Ishikawa (cell line): ENCODE measurements at regions not wholly inside any gene's neighbourhood (a gene's known extent, or its start where the extent isn't known, plus 50 kb on each side); places are given as distances from the start of the nearest gene placed in this dataset.

ENCODE experiments used
- CEBPB ChIP-seq: IDR thresholded peaks from 2 replicates; pipeline ENCODE4 v1.6.1; 2012
- CREB1 ChIP-seq: IDR thresholded peaks from 2 replicates; pipeline ENCODE4 v1.6.1; 2012; ENCODE audit warnings: low read depth
- EGR1 ChIP-seq: IDR thresholded peaks from 2 replicates; pipeline ENCODE4 v1.6.1; 2012
- EP300 ChIP-seq: IDR thresholded peaks from 2 replicates; pipeline ENCODE4 v1.6.1; 2012; ENCODE audit warnings: borderline replicate concordance
- FOXM1 ChIP-seq: IDR thresholded peaks from 2 replicates; pipeline ENCODE4 v1.6.1; 2012; ENCODE audit warnings: low read depth, borderline replicate concordance
- NFIC ChIP-seq: IDR thresholded peaks from 2 replicates; pipeline ENCODE4 v1.6.1; 2012
- RAD21 ChIP-seq: IDR thresholded peaks from 2 replicates; pipeline ENCODE4 v1.6.1; 2012; ENCODE audit warnings: low read depth
- TAF1 ChIP-seq: IDR thresholded peaks from 2 replicates; pipeline ENCODE4 v1.6.1; 2012; ENCODE audit warnings: low read depth, mild to moderate bottlenecking
- TCF12 ChIP-seq: IDR thresholded peaks from 2 replicates; pipeline ENCODE4 v1.6.1; 2012; ENCODE audit warnings: low read depth
- TEAD4 ChIP-seq: IDR thresholded peaks from 2 replicates; pipeline ENCODE4 v1.6.1; 2012
- YY1 ChIP-seq: IDR thresholded peaks from 2 replicates; pipeline ENCODE4 v1.6.1; 2012; ENCODE audit warnings: low read depth
- ZBTB7A ChIP-seq: IDR thresholded peaks from 2 replicates; pipeline ENCODE4 v1.6.1; 2012; ENCODE audit warnings: low read depth
- TF ChIP-seq, protein P1 (sequence below): IDR thresholded peaks from 2 replicates; pipeline ENCODE4 v1.6.1; 2012
- TF ChIP-seq, protein P2 (sequence below): IDR thresholded peaks from 2 replicates; pipeline ENCODE4 v1.6.1; 2012
- TF ChIP-seq, protein P3 (sequence below): IDR thresholded peaks from 2 replicates; pipeline ENCODE4 v1.6.1; 2012; ENCODE audit warnings: low read depth, mild to moderate bottlenecking

DNA sequence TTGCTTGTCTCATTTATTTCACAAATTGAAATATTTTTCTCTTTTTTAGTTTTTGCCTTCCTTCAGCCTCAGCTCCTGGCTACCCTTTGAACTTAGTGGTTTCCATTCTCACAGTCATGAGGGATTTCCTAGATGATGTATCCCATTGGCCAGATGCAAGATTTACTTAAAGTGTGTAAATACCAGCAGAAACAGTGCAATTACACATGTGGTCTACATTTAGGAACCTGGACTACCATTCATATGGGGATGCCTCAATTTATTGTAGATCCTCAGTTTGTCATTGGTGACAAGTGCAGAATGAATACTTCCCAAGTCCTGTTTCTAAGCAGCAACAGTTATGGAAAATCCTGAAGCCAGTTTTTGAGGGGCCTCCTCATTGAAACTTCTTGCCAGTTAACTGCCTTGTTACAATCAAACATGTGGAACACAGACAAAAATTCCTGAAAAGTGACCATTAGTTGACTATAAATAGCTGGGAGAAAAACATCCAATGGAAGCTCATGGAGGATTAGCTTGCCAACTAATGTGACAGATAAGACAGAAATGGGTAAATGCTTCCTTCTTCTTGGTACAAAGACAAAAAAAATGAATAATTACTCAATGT lies 113.6 kb upstream of the FER start:
- TF ChIP-seq CREB1 (no peak), CEBPB (no peak)

DNA sequence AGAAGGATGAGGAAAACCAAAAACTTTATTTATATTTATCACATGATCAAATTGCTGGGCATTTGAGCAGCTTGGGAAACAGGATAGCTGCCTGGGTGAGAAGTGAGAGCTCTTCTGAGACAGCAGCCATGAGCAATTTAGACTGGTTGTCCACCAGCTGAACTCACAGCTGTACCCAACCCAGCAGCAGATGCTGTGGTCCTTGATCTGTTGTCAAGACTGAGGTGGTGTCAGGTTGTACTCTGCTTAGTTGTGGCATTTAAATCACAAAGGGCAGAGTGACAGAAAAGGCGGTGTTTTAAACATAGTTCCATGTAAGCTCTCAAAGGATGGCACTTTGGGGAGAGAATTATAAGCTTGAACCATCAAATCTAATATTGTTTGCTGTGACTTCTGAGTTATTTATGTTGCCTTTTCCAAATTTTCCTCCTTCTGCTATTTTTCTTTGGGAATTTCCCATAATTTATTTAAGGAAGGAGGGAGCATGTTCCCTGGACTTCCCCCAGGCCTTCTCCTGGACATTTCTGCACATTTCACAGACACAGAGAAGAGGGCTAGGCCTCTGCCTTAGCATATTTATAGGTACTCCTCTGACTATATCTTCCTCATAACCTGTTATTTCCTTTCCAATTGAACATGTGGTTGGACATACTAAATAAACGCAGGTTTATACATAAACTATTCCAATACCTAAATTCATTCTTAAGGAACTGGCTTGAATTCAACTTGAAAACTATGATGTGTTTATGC lies 117.7 kb upstream of the FER start:
- TF ChIP-seq FOXM1 (no peak), NFIC (no peak), CREB1 (no peak), CEBPB (no peak)

DNA sequence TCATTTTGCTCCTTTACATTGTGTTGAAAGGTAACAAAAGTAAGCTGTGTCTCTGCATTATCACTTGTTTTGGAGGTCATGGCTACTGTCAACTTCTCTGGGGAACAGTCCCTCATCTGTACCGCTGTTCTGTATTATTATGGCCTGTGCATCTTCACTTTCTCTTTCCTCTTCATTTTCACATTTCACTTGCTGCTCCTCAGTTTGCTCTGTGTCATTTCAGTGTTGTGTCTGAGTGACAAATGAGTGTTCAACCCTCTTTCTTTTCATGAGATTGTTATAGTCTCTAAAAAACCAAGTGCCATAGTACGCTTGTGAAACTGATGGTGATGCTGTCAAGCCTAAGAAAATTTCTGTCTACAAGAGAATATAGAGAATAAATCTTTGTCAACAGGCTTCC lies 122.0 kb upstream of the FER start:
- TF ChIP-seq FOXM1 (no peak), CREB1 (no peak)
- TF ChIP-seq, protein P1, sequence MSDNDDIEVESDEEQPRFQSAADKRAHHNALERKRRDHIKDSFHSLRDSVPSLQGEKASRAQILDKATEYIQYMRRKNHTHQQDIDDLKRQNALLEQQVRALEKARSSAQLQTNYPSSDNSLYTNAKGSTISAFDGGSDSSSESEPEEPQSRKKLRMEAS, result no peak

DNA sequence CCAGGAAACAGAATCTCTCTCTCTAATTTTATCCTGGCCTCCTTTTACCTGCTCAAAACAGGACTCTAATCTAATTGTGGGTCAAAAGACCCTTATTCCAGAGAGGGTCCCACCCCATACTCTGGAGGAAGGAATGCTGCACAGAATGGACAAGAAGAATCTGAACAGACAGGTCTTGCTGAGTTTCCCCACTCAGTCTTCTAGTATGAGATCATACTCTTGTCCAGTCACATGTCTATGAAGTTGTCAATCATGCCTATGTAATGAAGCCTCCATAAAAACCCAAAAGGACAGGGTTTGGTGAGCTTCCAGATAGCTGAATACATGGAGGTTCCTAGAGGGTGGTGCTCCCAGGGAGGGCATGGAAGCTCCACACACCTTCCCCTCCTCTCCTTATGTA lies 123.9 kb upstream of the FER start:
- TF ChIP-seq TAF1 (no peak), EP300 (no peak), FOXM1 (no peak), CEBPB (no peak), NFIC (no peak), RAD21 (no peak), ZBTB7A (no peak), EGR1 (no peak)
- TF ChIP-seq, protein P2, sequence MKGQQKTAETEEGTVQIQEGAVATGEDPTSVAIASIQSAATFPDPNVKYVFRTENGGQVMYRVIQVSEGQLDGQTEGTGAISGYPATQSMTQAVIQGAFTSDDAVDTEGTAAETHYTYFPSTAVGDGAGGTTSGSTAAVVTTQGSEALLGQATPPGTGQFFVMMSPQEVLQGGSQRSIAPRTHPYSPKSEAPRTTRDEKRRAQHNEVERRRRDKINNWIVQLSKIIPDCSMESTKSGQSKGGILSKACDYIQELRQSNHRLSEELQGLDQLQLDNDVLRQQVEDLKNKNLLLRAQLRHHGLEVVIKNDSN, result no peak
- TF ChIP-seq, protein P1, result no peak

DNA sequence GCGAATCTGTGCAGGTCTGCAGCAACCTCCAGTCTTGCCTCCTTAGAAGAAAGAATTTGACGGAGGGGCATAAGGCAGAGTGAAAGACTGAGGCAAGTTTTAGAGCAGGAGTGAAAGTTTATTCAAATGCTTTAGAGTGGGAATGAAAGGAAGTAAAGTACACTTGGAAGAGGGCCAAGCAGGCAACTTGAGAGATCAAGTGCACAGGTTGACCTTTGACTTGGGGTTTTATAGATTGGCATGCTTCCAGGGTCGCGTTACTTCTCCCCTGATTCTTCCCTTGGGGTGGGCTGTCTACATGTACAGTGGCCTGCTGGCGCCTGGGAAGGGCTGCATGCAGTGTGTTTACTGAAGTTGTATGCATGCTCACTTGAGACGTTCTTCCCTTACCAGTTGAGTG lies 127.2 kb upstream of the FER start:
- TF ChIP-seq, protein P3, sequence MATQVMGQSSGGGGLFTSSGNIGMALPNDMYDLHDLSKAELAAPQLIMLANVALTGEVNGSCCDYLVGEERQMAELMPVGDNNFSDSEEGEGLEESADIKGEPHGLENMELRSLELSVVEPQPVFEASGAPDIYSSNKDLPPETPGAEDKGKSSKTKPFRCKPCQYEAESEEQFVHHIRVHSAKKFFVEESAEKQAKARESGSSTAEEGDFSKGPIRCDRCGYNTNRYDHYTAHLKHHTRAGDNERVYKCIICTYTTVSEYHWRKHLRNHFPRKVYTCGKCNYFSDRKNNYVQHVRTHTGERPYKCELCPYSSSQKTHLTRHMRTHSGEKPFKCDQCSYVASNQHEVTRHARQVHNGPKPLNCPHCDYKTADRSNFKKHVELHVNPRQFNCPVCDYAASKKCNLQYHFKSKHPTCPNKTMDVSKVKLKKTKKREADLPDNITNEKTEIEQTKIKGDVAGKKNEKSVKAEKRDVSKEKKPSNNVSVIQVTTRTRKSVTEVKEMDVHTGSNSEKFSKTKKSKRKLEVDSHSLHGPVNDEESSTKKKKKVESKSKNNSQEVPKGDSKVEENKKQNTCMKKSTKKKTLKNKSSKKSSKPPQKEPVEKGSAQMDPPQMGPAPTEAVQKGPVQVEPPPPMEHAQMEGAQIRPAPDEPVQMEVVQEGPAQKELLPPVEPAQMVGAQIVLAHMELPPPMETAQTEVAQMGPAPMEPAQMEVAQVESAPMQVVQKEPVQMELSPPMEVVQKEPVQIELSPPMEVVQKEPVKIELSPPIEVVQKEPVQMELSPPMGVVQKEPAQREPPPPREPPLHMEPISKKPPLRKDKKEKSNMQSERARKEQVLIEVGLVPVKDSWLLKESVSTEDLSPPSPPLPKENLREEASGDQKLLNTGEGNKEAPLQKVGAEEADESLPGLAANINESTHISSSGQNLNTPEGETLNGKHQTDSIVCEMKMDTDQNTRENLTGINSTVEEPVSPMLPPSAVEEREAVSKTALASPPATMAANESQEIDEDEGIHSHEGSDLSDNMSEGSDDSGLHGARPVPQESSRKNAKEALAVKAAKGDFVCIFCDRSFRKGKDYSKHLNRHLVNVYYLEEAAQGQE, result no peak
- no peak for TF ChIP-seq TAF1
- TF ChIP-seq NFIC, result peak; percentile 15; the same call in 1 of the 2 replicates

DNA sequence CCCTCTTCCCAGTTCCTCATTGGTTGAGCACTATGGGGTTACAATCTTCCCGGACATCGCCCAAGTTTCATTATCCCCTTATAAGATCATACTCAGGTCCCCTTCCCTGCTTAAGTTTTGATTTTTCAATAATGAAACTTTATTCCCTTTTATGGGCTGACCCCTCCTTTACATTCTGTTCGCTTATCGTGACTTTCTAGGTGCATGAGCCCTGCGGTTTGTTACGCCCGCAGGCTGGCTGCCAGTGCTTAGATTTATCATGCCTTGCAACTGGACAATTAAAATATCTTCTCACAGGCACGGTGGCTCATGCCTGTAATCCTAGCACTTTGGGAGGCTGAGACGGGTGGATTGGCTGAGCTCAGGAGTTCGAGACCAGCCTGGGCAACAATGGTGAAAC lies 127.9 kb upstream of the FER start:
- TF ChIP-seq TEAD4 (no peak), EP300 (no peak), CREB1 (no peak), FOXM1 (no peak), CEBPB (no peak), YY1 (no peak), RAD21 (no peak), EGR1 (no peak), ZBTB7A (no peak), TCF12 (no peak), NFIC (no peak), TAF1 (no peak)
- TF ChIP-seq, protein P1, result no peak
- TF ChIP-seq, protein P3, result no peak
- TF ChIP-seq, protein P2, result no peak
